Daoy (cell line): ENCODE measurements at regions not wholly inside any gene's neighbourhood (a gene's known extent, or its start where the extent isn't known, plus 50 kb on each side); places are given as distances from the start of the nearest gene placed in this dataset.

ENCODE experiments used
- DNase-seq: peaks from one replicate; pipeline ENCODE4 v3.0.0-alpha.2; 2015; ENCODE audit warnings: low read depth

- no peak for DNase-seq
These were observed 324.0 kb downstream of the DIPK2A start for GRCh38 chr3:144295613-144296012.

- no peak for DNase-seq
These were observed 325.2 kb downstream of the DIPK2A start for GRCh38 chr3:144296808-144297207.

DNA sequence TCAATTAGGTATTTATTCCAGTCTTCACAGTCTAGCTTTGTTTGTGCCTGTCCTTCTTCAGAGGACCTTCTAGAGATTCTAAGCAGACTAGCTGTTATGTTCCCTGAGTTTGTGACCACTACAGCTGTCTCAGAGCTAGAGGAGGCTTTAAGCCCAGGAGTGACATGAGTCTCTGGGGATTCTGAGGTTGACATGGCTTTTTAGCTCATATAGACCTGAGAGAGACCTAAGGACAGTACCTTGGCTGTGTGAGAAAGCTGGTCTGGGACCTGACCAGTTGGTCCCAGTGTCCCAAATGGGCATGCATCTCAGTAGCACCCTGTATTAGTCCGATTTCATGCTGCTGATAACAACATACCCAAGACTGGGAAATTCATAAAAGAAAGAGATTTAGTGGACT, 330.2 kb downstream of the DIPK2A start:
- DNase-seq, result no peak

- DNase-seq, result no peak
These were observed 336.3 kb downstream of the DIPK2A start for GRCh38 chr3:144307951-144308350.

DNA sequence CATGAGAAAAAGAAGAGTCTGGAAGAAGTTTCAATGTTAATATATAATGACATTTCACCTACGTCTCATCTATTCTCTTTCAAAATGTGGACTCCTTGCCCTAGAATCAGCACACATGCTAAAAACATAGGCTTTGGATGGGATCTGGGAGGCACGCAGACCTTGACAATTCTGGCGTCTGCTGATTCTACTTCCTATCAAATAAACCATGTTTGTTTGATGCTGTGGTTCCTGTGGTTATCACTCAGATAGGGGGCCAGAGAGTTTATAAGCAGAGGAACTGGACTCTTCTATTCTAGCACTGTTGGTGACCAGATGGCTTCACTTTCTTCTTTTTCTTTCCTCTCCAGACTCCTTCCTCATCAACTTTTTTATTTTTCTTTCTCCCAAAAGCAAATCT, 336.8 kb downstream of the DIPK2A start:
- DNase-seq, result no peak

DNA sequence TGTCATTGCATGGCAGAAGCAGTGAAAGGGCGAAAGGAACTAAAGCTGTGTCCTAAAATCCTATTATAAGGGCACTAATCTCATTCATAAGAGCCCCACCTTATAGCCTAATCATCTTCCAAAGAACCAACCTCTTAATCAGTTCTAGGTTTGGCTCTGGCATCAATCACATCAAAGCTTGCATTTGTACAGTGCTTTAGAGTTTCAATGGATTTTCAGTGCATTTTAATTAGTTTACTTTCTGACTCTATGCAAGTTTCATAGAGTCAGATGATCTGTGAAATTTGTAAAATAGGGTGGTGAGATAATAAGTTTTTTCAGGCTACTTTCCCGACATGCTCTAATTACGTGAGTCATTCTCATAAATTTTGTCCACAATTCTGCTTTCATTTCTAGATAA, 341.1 kb downstream of the DIPK2A start:
- DNase-seq, result no peak

GRCh38 chr3:144314946-144315345, 343.3 kb downstream of the DIPK2A start:
- no peak for DNase-seq

DNA sequence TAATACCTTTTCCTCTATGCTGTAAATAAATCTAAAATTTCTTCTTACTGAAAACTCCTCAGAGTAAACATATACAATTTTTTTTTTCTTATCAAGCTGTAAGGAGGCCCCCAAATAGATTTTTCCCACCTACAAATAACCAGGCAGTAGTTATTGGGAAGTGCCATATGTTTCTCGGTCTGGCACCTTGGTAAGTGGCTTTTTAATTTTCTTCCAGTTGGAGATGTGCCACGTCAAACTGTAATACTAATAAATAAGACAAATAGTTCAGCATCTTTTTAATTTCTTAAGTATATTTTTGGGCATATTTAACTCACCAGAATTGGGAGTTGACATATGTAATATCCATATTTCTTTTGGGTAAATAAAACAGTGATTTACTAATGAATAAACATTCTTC, 346.3 kb downstream of the DIPK2A start:
- DNase-seq, result no peak

DNA sequence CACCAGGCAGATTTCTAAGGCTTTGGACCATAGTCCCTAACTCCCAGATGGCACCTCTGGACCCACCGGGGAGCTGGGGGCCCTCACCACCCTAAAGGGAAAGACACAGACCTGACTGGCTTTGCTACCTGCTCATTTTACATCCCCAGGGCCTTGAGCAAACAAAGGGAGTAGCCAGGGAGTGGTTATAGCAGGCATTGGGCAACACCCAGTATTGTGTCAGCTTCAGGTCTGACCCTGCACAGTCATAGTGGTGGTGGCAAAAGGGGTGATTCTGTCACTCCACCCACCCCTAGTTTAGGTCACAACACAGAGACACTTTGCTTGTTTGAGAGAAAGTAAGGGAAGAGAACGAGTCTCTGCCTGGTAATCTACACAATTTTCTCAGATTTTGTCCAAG, 352.5 kb downstream of the DIPK2A start:
- DNase-seq, result no peak

- no peak for DNase-seq
These were observed 361.2 kb downstream of the DIPK2A start for GRCh38 chr3:144332868-144333267.

GRCh38 chr3:144341471-144341870, 369.8 kb downstream of the DIPK2A start:
- no peak for DNase-seq

- DNase-seq, result no peak
These were observed 371.7 kb downstream of the DIPK2A start for GRCh38 chr3:144343343-144343742.

- DNase-seq, result no peak
These were observed 372.2 kb downstream of the DIPK2A start for GRCh38 chr3:144343777-144344176.

GRCh38 chr3:144344925-144345548, 373.4 kb downstream of the DIPK2A start:
- DNase-seq, result no peak

- DNase-seq, result no peak
These were observed 378.5 kb downstream of the DIPK2A start for GRCh38 chr3:144350125-144350524.

- no peak for DNase-seq
These were observed 379.4 kb downstream of the DIPK2A start for GRCh38 chr3:144351011-144351410.

DNA sequence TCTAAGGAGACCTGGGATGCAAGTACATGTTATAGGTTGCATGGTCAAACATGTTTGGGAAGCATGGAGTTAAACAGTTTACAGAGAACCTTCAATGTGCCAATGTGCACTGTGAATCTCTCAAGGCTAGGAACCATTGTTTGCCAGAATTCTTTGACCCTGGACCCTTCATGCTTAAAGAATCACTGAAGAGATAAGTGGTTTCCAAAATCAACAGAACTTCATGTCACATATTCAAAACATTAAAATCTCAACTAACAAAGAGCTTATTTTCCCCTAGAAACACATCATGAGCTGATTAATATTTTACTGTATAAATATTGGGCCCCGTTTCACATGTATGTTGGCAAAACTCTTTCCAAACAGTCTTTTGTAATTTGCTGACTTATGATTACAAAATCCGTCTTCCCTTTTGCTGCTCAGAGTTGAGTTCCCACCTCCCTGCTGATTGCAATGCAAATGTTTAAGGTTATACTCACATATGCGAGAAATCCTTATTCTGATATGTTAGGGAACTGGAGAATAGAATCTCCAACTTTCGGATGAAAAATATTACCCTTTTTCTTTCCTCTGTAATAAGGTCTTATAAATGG, 380.2 kb downstream of the DIPK2A start:
- DNase-seq, result no peak

- DNase-seq, result no peak
These were observed 386.6 kb downstream of the DIPK2A start for GRCh38 chr3:144358191-144358590.

DNA sequence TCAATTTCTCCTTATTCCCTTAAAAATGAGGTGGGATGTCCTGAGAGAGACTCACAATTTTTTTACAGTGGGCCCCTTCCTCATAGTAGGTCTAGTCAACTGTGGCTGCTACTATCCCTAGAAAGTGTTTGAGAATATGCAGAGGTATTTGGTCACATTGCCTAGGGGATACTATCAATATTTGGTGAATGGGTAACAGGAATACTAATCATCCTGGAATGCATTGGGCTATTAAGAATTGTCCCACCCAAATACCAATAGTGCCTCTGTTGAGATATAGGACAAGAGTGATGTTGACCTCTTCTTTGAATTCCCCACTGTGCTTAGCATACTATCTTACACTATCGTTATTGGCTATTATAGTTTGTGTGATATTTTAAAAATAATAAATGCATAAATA, 389.4 kb downstream of the DIPK2A start:
- no peak for DNase-seq

DNA sequence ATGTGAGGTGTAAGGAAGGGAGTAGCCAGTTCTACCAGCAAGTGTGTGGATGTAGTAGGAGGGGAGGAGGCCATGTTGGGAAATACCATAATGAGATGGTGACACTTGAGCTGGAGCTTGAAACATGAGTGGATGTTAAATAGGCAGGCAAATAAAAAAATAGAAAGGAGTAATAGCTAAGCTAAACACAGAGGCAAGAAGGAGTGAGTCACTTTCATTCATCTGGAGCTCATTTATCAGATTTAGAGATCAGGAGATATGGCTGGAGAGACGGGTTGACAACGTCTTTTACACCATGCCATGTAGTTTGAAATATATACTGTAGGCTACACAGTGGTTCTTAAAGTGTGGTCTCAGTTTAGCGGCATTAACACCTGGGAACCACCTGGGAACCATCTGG, 390.5 kb downstream of the DIPK2A start:
- no peak for DNase-seq

GRCh38 chr3:144363856-144364255, 392.2 kb downstream of the DIPK2A start:
- no peak for DNase-seq

DNA sequence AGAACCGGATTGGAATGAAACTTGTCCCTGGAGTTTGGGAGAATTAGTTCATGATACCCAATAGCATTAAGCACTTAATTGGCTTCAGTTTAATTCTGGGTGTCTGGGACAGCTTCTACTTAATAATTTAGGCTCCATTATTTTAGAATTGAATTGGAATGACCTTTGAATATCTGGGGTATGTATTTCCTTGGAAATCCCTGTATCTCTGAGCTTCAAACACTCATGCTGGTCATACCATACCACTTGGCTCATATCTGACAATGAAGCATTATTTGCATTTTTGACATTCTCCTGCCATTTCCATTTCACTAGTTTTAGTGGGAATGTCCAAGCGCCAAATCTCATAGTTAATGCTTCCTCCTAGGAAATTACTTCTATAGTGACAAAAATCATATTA, 393.1 kb downstream of the DIPK2A start:
- DNase-seq, result no peak

DNA sequence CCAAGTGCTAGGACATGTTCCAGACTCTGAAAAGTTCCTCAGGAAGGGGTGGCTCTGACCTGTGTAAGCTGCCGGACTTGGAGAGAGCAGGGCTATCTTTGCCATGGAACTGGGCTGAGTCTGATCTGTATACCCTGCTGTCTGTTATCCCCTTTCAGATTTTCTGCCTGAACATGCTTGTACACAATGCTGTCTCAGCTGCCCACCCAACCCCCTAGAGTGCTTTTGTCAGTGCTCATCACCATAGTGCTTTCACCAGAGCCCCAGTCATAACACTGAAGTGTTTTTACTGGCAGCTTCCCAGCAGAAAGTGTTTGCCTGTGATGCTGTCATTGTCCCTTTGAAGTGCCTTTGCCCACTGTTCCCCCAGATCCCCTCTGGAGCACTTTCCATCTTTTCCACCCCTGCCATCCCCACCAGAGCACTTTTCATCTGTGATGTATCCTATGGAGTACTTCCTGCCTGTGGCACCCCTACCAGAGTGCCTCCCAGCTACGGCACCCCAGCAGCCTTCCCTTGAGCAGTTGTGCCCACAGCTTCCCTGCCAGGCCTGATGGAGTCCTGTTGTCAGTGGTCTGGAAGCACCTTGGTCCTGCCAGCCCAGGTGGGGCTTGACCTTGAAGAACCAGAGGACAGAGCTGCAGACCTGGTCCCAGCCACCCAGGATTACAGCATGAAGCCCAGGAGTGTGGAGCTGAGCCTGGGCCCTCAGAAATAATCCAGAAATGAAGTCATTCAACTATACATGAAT, 397.7 kb downstream of the DIPK2A start:
- no peak for DNase-seq
